GM12891 (cell line): ENCODE measurements at regions not wholly inside any gene's neighbourhood (a gene's known extent, or its start where the extent isn't known, plus 50 kb on each side); places are given as distances from the start of the nearest gene placed in this dataset.

Source experiments
- POLR2A ChIP-seq: IDR thresholded peaks from 2 replicates; pipeline ENCODE4 v1.6.1; 2011; ENCODE audit warnings: low read depth, low read length, control low read depth
- POLR2AphosphoS5 ChIP-seq: IDR thresholded peaks from 2 replicates; pipeline ENCODE4 v1.6.1; 2011; ENCODE audit warnings: low read depth, low read length, control low read depth
- POU2F2 ChIP-seq: IDR thresholded peaks from 2 replicates; pipeline ENCODE4 v1.6.1; 2011; ENCODE audit warnings: low read depth, mild to moderate bottlenecking, control low read depth, low read length, moderate library complexity
- SPI1 ChIP-seq: IDR thresholded peaks from 2 replicates; pipeline ENCODE4 v1.6.1; 2011; ENCODE audit warnings: low read depth, low read length, control low read depth
- TAF1 ChIP-seq: IDR thresholded peaks from 2 replicates; pipeline ENCODE4 v1.6.1; 2011; ENCODE audit warnings: low read depth, low read length, control low read depth

- TF ChIP-seq POLR2AphosphoS5: no peak
- no peak for TF ChIP-seq POLR2A
- TF ChIP-seq POU2F2: no peak
- no peak for TF ChIP-seq SPI1
- TF ChIP-seq TAF1: no peak
Measured at GRCh38 chr5:77859306-77859705, 83.2 kb upstream of the TBCA start.
